NCI-H345 (cell line): ENCODE measurements at regions not wholly inside any gene's neighbourhood (a gene's known extent, or its start where the extent isn't known, plus 50 kb on each side); places are given as distances from the start of the nearest gene placed in this dataset.
"Not testable (repeated sequence)": the region's sequence is repeated elsewhere in the genome, so short reads cannot be mapped to it uniquely, and the experiment has no call there.

Source experiments
- DNase-seq: peaks from one replicate; lab custom pipeline; 2025; lab: John Stamatoyannopoulos, UW

DNA sequence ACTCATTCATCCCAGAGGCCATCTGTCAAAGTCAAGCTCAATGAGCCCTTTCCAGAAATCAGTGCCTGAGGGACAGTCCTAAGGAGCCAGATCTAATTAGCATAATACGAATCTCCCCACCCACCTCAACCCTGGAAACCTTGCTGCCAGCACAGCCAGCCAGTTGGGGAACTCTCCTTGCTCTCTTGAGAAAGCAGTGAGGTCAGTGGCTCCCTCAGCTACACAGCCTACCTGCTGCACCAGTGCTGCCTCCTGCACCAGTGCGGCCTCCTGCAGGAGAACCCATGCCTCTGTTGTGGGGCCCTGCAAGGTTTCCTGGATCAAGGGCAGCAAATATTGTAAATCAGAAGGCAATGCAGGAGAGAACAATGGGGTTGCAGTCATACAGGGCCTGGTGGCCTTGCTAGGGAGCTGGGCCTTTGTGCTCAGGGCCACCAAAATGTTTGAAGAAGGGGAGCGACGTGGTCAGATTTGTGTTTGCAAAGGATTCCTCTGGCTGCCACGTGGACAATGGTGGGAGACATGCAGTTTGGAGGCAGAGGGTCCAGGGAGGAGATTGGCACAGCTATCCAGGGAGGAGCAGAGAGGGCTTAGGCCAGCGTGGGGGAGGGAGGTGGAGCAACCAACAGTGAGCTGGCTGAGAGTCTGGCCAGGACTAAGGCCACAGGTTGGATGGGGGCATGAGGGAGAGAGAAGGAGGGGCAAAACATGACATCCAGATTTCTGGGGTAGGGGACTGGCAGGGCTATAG is 124.3 kb upstream of the MAMLD1 start:
- no peak for DNase-seq

DNA sequence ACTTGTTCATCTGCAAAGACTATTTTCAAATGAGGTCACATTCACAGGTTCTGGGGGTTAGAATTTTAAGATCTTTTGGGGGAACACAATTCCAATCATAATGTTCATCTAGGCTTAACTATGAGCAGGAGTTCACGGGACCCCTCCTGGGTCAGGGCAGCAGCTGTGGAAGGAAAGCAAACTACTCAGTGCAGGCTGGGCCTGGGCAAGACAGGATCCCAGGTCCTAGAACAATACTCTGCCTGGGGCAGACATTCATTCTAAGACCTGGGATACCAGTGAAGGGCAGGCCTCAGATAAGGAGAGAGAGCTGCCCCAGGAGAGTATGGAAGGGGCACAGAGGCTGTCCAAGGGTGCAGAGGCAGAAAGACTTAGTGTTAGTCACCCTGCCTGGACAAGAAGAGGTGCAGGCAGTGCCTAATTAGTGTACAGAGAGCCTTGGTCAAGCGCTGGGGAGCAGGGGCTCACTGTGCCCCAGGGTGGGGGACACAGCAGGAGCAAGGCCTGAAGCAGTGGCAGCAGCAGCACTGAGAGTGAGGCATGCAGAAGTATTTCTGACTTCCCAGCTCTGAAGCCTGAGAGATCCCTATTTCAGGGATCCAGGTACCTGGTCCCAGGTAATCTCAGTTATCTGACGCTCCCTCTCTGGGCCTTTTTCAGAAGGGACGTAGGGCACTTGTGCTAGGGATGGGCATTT is 123.0 kb upstream of the MAMLD1 start:
- no peak for DNase-seq

DNA sequence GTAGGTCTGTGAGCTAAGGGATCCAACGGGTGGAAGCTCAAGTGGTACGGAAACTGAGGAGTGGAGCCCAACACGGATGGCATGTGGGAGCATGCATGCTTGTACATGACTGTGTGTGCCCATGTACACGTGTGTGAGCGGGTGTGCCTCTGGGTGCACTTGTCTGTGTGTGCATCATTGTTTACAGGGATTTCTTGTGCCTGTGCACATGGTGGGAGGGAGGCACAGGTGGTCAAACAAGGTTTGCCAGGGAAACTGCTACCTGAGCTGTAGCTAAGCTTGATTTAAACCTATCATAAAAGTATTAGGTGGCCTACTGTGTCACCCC is 122.5 kb upstream of the MAMLD1 start:
- no peak for DNase-seq

DNA sequence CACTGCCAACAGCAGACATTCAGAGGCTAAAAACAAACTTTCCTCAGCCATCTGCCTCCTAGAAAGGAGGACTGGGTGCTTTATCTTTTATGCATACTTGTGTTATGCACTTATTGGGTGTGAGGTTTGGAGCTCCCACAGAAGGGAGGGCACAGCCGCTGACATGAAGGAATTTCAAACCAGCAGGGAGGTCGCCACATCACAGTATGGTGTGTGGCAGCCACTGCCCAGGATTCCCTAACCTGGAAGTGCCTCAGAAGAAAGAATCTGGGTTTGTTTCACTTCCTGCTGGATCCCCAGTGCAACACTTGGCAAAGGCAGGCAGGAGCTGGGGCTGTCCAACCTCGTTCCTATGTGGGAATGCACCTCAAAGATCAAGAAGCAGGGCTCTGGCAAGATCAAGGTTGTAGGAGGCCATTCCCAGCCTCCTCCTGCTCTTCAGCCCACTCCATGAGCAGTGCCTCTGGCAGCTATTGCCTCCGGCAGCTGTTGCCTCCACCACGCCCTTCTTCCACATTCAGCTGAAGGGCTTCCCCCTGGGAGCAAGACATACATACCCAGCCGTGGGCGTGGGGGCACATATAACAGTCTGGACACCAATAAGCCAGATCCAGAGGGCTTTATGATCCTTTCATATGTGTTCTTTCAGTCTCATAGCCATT is 109.0 kb upstream of the MAMLD1 start:
- DNase-seq: no peak

DNA sequence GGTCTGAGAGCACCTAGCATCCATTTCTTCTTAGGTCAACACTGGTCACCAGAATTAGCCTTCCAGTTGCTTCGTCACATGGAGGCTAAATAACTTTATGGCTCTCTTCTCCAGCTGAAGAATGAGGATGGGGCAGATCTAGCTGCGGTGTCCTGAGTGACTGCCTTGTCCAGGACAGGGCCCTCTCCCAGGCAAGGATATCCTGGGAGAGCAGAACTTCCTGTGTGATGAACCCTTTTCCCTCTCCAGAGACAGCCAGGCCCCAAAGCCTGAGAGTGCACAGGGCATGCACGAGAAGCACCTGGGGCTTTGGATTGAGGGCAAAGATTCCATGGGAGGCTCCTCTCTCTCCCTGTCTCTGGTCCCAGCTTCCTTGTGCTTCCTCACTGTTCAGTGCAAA is 108.2 kb upstream of the MAMLD1 start:
- no peak for DNase-seq

DNA sequence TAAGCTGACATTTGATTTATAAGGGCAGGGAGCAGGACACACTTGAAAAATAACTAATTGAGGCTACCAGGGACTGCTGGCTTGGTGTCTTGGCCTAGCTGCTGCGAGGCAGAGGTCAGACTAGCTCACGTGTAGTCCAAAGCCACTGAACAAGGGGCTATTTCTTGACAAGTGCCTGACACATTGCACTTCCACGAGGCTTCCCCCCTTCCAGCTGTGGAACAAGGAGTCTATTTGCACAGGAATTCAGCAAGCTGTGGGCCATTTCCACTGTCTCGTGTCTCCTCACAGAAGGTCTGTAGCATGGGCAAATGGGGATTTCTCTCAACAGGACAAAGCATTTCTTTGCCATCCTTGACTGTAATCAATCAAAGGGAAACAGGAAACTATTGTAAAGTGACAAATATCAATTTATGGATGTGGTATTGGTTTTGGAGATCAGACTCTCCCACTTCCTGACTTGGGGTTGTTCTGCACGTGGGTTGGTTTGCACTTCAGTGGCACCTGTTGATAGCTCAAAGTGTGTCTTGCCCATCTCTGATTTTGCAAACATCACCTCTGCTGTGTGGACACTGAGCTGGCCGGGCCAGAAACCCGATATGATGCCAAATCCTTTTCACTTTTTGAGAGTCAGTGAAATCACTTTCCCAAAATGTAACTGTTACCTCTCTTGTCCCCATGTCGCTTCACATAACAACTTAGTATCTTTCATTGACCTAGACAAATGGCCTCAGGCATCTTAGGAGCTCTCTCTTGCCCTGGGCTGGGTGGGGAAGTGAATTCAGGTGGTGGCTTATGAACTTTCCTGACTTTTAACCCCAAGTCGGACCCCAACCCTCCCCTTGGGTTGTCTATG is 107.4 kb upstream of the MAMLD1 start:
- no peak for DNase-seq

DNA sequence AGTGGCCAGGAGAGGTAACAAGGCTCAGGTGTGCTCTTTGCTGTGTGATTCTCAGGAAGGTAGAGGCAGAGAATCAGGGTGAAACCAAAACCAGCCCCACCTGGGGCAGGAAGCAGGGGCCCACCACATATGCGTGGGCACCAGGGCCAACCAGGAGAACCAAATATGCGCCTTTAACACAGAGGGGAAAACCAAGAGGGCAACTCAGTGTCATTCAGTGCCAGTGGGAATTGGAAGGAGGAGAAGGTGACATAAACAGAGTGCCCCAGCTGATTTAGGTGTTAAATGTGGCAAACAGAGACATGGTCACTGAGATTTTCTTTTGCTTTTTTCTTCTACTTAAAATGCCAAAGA is 106.8 kb upstream of the MAMLD1 start:
- DNase-seq: no peak

DNA sequence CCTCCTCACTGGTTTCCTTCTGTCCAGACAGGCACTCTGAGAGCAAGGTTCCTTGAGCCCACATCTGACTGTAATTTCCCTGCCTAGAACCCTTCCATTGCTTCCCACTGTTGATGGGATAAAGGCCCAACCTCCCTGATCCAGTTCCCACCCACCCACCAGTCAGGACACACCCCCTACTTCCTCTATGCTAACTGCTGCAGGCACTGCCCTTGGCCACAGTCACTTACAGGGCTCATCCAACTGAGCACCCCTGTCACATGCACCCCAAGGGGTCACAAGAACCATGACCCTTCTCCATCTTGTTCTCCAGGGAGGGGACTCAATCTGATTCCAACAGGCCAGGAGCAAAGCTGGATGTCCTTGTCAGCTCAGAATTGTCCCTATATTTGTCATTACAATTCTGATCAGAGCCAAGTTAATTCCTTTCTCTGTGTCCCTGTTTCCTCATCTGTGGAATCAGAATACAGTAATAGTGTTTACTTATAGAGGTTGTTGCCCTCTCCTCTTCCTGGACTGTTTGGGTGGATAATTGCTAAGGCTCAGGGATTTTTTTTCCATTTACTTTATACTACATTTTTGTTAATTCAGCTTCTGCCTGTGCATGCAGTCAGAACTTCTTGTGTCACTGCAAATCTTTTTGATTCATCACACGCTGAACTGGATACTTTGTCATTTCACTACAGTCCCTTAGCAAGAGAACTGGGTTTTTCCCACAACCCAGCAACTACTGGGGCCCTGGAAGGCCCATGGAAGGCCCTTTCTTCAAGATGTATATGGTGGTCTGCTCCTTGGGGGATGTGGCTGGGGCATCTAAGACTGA is 105.6 kb upstream of the MAMLD1 start:
- DNase-seq: no peak

DNA sequence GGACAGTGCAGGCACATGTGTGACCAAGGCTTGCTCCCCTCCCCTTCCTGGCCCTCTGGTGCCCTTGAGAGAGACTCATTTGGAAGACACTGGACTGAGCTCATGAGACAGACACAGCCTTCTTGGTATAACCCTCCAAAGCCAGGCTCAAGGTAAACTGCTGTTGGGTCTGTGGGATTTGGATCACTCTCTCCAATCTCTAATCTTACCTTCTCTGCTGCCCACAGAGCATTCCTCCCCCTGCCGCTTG is 105.0 kb upstream of the MAMLD1 start:
- no peak for DNase-seq

DNA sequence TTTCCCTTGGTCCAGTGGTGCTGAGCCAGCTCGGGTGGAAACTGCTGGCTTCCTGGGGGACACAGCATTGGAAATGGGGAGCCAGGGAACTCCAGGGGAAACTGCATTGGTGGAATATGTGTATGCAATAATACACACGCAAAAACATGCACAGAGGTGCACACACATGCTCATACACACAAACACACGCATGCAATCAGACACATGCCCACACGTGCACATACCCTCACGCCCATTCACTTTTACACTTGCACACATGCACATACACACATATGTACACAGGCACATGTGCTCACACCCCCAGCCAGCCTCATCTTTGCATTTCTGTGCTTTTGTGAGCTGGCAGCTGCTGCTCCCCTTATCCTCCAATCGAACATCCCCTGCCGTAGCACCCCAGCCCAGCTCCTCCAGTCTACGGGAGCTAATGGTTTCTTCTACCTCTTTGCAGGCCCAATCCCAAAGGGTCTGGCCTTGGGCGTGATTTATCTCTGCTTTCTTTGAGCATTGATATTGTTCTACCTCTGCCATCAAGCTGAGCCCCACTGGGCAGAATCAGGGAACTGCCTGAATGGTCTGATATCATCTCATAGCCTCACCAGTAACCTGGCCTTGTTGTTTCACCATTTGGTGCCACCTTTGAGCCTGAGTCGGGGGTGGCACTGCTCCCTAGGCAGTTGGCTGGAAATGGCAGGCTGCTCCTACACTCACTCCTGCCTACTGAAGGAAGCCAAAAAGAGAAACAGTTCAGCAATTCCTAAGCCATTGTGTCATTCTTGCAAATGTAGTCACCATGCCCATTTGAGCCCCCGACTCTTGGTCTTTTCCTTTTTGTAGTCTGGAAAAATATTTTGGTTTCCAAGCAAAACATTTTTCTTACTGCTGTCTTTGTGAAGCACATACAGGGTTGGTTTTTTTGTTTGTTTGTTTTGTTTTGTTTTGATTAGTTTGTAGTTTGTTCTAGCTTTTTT is 104.4 kb upstream of the MAMLD1 start:
- DNase-seq: no peak

DNA sequence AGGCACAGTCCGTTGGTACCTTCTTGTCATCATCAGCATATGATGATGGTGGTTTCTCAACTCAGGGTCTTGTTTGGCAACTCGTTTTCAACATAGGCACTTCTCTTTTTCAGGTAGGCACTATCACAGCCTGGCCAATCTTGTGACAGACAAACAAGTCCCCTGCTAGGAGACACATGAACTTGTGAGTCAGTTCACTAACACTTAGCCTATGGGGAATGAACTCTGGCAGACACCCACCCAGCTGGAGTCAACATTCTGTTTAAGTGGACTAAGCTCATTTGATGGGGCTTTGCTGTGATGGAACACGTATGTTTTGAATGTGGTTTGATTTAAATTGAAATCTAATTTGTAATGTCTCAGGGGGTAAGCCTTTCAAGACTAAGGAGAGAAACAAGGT is 100.7 kb upstream of the MAMLD1 start:
- DNase-seq: no peak

DNA sequence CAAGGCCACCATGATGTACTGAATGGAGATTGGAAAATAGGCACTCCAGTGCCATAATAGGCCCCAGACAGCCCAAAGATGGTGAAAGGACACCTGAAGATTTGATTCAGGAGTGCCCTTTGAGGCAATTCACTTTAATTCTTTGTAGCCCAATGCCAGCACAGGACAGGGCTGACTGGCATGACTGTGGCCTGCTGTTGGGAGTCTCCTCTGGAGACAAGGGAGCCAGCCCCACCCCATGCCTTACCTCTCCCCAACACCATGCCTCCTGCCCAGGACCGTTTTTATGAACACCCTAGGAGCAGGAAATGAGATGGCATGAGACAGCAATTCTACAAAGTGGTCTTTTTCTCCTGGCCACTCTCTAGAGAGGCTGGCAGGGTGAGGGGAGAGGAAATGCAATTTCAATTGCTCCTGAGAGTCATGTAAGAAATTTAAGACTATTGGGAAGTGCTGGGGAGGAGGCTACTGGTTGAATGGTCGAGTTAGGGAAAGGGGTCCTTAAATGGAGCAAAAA is 94.2 kb upstream of the MAMLD1 start:
- DNase-seq: no peak

DNA sequence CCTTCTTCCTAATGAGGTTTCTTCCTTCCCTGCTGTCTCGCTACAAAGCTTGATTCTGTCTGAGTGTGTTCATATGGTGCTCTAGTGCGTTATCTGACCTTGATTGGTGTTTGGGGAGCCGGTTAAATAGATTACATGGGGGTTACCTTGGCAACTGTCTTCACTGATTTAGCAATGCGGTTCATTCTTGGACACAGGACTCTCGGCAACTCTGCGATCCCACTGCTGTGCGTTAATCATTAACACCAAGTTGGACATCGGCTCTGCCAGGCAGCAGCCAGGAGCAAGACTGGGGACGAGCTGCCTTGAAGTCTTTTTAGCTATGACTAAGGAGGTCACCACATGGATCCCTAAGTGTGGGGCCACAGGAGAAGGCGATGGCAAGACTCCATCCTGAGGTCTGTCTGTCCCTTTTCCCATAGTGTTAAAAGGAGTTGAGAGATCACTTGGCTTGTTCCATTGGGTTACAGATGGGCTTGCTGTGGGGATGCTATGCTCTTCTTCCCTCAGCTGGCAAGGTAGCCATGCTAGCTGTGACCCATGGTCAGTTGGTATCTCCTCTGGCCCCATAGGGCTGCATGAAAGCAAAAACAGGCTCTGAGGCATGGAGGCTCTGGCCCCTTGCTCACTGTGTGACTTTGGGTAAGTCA is 93.4 kb upstream of the MAMLD1 start:
- DNase-seq: no peak

DNA sequence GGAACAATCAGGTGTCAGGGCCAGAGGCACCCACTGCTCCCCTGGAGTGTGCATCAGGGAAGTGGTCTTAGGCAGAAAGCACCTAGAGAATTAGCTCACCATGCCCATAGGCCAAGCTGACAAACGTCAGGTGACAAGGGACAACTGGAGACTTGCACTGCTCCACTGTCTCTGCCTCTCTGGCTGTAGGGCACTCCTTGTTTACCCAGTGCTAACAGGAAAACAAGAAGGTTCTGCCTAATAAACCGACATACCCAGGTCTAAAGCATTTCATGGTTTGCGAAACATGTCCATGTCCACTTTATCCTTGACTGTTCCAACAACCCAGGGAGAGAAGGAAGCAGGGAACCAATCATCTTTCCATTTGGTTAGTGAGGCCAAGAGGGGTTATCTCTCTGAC is 92.5 kb upstream of the MAMLD1 start:
- DNase-seq: no peak

DNA sequence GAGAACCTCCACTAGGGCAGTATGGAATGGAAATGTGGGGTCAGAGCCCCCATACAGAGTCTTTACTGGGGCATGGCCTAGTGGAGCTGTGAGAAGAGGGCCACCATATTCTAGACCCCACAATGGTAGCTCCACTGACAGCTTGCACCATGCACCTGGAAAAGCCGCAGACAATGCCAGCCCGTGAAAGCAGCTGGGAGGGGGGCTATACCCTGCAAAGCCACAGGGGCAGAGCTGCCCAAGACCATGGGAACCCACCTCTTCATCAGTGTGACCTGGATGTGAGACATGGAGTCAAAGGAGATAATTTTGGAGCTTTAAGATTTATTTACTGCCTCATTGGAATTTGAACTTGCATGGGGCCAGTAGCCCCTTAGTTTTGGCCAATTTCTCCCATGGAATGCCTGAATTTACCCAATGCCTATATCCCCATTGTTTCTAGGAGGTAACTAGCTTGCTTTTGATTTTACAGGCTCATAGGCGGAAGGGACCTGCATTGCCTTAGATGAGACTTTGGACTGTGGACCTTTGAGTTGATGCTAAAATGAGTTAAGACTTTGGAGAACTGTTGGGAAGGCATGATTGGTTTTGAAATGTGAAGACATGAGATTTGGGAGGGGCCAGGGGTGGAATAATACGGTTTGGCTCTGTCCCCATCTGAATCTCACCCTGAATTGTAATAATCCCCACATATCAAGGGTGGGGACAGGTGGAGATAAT is 89.4 kb upstream of the MAMLD1 start:
- DNase-seq: not testable (repeated sequence)

DNA sequence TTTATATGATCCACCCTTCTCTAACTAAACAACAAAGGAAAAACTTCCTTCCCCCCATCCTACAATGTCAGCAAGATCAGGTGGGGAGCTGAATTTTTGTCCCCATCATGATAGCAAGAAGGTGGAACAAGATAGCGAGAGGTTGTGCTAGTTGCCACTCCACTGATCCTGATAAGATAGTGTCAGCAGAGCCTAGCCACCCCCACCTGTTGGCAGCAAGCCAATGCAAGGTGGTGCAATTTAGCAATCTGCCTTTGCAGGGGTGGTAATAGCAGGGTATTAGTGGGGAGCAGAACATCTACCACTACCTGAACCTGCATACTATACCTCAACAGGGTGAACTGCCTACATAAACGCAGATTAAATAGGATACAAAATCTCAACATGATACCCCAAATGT is 80.2 kb upstream of the MAMLD1 start:
- no peak for DNase-seq

DNA sequence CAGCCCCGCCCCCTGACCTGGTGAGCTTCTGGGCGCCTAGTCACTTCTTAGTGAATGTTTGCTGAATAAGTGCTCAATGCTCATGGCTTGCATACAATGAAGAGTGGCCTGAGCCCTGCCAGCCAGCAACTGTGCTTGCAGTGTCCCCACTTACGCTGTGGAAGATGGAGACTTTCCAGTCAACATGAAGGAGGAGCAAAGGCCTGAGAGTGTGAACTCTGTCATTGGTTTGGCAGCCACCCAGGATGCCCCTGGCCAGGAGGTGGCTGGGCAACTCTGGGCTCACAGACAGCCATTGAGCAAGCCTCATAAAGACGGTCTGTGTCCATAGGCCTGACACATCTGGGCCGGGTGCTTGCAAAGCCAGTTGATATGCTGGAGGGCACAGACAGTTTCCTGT is 72.1 kb upstream of the MAMLD1 start:
- DNase-seq: no peak

DNA sequence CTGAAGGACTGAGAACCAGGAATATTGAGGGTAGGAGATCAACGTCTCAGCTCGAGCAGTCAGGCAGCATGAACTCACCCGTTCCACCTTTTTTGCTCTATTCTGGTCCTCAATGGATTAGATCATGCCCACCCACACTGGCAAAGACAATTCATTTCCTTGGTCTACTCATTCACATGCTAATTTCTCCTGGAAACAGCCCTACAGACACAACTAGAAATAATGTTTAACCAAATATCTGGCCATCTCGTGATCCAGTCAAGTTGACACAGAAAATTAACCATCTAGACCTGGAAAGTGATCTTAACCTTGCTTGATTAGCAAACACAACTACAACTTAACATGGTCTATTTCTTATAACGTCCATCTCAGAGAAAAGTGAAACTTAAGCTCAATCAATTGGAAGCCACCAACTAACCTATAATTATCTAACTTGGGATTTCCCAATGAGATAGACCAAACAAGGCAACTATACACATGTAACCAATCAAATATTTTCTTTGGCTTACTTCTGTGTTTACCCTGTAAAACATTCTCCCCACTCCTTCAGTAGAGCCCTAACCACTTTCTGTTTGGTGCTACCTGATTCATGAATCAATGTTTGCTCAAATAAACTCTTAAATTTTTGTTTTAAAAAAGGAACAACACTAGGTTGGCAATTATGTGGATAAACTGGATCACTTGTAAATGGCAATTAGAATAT is 69.7 kb upstream of the MAMLD1 start:
- no peak for DNase-seq
